GM08714 (cell line): ENCODE measurements at regions not wholly inside any gene's neighbourhood (a gene's known extent, or its start where the extent isn't known, plus 50 kb on each side); places are given as distances from the start of the nearest gene placed in this dataset.

Experiments used
- H3K4me3 ChIP-seq: fragments of 200-500 bp; sonication (Bioruptor generic); 2 replicates; pipeline ENCODE4 v1.5.1; 2014; ENCODE audit warnings: mild to moderate bottlenecking, low read length, inconsistent platforms
- ZNF274 ChIP-seq: IDR thresholded peaks from 2 replicates; pipeline ENCODE4 v1.6.1; 2012; ENCODE audit warnings: mild to moderate bottlenecking, low read depth, low read length

DNA sequence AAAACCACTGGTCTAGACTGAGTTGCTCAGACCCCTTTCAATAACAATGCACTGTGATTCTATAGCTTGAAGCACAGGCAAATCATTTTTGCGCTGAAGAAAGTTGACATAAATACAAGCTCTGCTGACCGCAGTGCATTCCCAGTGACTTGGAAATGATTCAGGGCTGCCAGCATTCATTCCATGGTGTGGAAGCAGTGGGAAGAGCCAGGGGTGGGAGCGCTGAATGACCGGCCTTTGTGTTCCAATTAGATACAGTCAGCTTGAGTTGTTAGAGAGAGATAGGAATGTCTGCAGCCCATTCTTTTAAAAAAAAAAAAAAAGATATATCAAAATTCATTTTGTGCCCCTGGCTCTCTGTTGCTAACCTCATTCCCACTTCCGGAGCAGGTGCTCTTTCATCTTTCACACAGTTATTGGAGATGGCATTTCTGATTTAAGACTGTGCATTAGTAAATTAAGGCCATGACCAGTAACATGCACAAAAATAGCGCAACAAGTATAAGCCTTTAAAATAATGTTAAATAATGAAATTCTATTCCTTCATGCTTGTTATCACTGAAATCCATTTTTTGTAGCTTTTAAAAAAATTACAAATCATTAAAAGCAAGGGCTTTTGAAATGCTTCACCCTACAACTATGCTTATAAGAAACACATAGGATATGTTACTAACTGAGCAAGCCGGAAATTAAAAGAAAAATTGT, 59.4 kb upstream of the CTLA4 start:
- TF ChIP-seq ZNF274: no peak
- H3K4me3 ChIP-seq: no peak overlapping the region

DNA sequence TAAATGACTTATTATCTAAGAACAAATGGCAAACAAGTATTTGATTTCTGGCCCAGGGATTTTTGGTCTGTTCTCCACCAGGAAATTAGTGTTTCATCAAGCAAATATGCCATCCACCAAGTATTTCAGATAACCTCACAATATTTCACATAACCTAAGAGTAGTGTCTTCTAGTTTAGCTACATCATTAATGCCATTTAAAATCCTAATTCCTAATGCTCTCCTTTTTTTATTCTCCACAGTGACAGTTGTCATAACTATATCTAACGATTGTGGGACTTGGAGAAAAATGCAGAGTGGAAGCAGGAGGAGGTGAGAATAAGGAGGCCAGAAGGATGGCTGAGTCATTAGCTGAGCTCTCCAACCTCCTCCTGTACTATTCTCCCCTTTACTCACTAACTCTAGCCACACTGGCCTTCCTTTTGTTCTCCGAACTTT, 58.5 kb upstream of the CTLA4 start:
- TF ChIP-seq ZNF274: no peak
- H3K4me3 ChIP-seq: no peak overlapping the region

DNA sequence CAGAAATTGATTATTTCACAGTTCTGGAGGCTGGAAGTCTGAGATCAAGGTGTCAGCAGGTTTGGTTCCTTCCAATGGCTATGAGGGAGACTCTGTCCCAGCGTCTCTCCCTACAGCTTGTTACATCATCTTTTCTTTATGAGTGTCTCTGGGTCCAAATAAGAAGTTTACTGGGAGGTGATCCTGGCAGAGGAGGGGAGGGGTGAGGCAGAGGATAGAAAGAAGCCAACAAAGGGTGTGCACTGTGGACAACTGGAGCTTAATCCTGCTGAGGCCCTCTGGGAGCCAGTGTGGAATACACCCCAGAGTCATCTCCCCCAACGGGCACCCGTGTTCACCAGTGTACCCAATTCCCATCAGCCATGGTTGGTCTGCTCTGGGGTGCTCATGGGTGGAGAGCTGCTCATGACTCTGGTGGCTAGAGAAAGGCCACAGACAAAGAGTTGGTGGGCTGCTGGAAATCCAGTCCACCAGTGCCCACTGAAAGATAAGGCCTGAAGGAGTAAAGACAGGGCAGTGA, 57.5 kb upstream of the CTLA4 start:
- TF ChIP-seq ZNF274: no peak
- no peak overlapping the region for H3K4me3 ChIP-seq

DNA sequence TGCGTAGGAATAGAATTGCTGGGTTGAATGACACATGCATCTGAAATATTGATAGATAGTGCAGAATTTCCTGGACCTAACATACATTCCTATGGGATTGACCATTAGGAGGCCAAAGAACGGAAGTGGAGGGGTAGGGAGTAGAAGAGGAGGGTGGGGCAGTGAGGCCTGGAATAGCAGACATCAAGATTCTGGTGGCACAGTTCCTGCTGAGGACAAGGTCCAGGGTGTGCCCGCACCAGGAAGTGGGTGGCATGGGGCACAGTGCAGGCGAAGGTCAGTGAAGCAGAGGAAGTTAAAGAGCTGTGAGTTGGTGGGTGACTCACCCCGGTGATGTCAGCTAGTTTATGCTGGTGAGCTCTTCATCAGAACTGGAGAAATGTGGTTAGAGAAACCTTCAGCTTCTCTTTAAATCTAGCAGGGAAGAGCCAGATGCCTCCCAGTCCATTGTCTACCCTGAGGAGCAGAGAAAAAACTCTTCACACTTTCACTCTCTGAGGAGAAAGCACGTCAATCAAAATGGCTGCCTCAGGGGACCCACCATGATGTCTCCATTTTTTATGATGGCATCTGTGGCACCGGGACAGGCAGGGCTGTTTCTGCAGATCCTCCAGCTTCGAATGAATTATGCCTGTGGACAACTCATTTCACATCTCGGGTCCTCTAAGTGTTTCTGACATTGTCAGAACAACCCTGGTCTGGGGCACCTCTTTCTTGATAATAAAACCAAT, 55.9 kb upstream of the CTLA4 start:
- TF ChIP-seq ZNF274: no peak
- H3K4me3 ChIP-seq: no peak overlapping the region

GRCh38 chr2:203812294-203813221, 55.0 kb upstream of the CTLA4 start:
- H3K4me3 ChIP-seq: no peak overlapping the region
- no peak for TF ChIP-seq ZNF274

GRCh38 chr2:203813684-203814083, 53.9 kb upstream of the CTLA4 start:
- no peak for TF ChIP-seq ZNF274
- H3K4me3 ChIP-seq: no peak overlapping the region

- no peak for TF ChIP-seq ZNF274
These were observed 52.7 kb upstream of the CTLA4 start for GRCh38 chr2:203814661-203815540.

GRCh38 chr2:203815541-203815898, 52.1 kb upstream of the CTLA4 start:
- H3K4me3 ChIP-seq: no peak overlapping the region
- TF ChIP-seq ZNF274: no peak

More at GRCh38 chr2:203814661-203815540, 52.7 kb upstream of the CTLA4 start:
- H3K4me3 ChIP-seq: no peak overlapping the region

GRCh38 chr2:203817147-203817546, 50.4 kb upstream of the CTLA4 start:
- TF ChIP-seq ZNF274: no peak
- no peak overlapping the region for H3K4me3 ChIP-seq
